Type B pancreatic cell (in vitro differentiated cells): ENCODE measurements at regions not wholly inside any gene's neighbourhood (a gene's known extent, or its start where the extent isn't known, plus 50 kb on each side); places are given as distances from the start of the nearest gene placed in this dataset.

Experiments
- DNase-seq: peaks from one replicate; pipeline ENCODE4 v3.0.0; 2021; ENCODE audit warnings: mixed read lengths; ENCODE audit not compliant: unreplicated experiment; ENCODE audit errors: extremely low spot score
- H3K27ac Mint-ChIP-seq: 2 replicates; pipeline ENCODE4 v1.8.0; 2021; ENCODE audit warnings: mild to moderate bottlenecking, mixed read lengths
- H3K27me3 Mint-ChIP-seq: 2 replicates; pipeline ENCODE4 v1.8.0; 2021; ENCODE audit warnings: mixed read lengths
- H3K36me3 Mint-ChIP-seq: 2 replicates; pipeline ENCODE4 v1.8.0; 2021; ENCODE audit warnings: mixed read lengths
- H3K4me1 Mint-ChIP-seq: one replicate; pipeline ENCODE4 v1.8.0; 2021; ENCODE audit warnings: mixed read lengths; ENCODE audit not compliant: unreplicated experiment
- H3K4me3 Mint-ChIP-seq: 2 replicates; pipeline ENCODE4 v1.8.0; 2021; ENCODE audit warnings: mild to moderate bottlenecking, mixed read lengths
- H3K9me3 Mint-ChIP-seq: 2 replicates; pipeline ENCODE4 v1.8.0; 2021; ENCODE audit warnings: mixed read lengths
- CTCF ChIP-seq: fragments of 200-600 bp; sonication (generic); conservative IDR thresholded peaks from 2 replicates; pipeline ENCODE4 v1.5.0; 2021; ENCODE audit warnings: antibody characterized with exemption, mild to moderate bottlenecking

DNA sequence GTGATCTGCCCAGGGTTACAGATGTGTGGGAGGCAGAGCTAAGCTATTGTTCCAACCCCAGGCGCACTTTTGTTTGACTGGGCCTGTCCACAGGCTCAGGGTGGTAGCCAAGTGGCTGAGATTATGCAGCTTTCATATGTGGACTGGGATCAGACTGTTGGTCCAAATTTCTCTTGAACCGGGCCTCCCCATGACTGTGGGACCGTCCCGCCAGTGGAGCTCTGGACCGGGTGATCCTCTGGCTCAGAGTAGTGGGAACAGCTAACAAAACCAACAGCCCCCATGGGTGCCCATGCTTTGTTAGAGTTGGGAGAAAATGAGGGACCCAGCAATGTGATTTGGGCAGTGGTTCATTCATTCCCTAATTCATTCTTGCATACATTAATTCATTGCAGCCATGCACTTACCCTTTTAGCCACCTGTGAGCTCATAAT lies 86.8 kb upstream of the HS6ST1 start:
- Mint-ChIP-seq H3K4me1 (peaks cover 36% of the 10 kb centered on the region), H3K9me3 (peaks cover 7% of the 10 kb centered on the region), H3K27me3 (no peaks in the 10 kb centered on the region), H3K27ac (no peak overlapping the region), H3K4me3 (no peak overlapping the region), H3K36me3 (no peaks in the 10 kb centered on the region)
- TF ChIP-seq CTCF = no peak
- peak; percentile 49 for DNase-seq

DNA sequence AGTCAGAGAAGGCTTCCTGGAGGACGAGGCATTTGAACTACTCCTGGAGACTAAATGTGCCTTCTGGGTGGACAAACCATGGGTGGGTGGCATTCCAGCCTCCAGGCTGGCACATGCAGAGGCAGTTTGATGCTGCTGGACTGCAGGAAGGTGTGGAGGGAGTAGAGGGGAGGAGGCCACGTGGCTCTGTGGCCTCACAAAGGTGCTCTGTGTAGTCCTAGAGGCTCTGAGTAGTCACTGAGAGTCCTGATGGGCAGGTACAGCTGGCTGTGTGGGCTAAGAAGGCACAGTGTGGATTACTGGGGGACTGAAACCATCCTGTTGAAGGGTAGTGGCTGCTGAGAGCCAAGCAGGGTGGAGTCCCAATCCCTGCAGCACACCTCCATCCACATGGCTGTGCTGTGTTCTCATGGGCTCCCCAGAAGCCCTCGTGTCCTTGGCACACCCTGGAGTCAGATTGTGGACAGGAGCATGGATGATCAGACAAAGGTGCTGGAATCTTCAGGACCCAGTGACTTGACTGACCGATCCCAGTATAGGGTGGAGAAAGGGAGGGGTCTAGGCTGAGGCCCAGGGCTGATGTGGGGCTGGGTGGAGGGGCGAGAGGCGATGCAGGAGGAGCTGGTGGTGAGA lies 87.4 kb upstream of the HS6ST1 start:
- Mint-ChIP-seq H3K9me3 (peaks cover under 1% of the 10 kb centered on the region), H3K4me1 (peaks cover 36% of the 10 kb centered on the region), H3K36me3 (no peaks in the 10 kb centered on the region), H3K4me3 (no peak overlapping the region), H3K27me3 (no peaks in the 10 kb centered on the region), H3K27ac (peak overlapping the region; percentile 16)
- TF ChIP-seq CTCF = no peak
- DNase-seq = peak; percentile 47

GRCh38 chr2:128406736-128407554 lies 88.3 kb upstream of the HS6ST1 start:
- Mint-ChIP-seq H3K9me3 (no peaks in the 10 kb centered on the region), H3K4me3 (no peak overlapping the region), H3K36me3 (no peaks in the 10 kb centered on the region), H3K27me3 (no peaks in the 10 kb centered on the region), H3K4me1 (peaks cover 36% of the 10 kb centered on the region), H3K27ac (no peak overlapping the region)
- no peak for TF ChIP-seq CTCF
- DNase-seq = peak; percentile 58

GRCh38 chr2:128408349-128409305 lies 90.0 kb upstream of the HS6ST1 start:
- Mint-ChIP-seq H3K27ac (no peak overlapping the region), H3K9me3 (no peaks in the 10 kb centered on the region), H3K4me1 (peaks cover 35% of the 10 kb centered on the region), H3K4me3 (no peak overlapping the region), H3K27me3 (no peaks in the 10 kb centered on the region), H3K36me3 (no peaks in the 10 kb centered on the region)
- peak; percentile 62 for DNase-seq
- TF ChIP-seq CTCF = no peak

- Mint-ChIP-seq H3K36me3 (no peaks in the 10 kb centered on the region), H3K4me3 (no peak overlapping the region), H3K27ac (no peak overlapping the region), H3K27me3 (no peaks in the 10 kb centered on the region), H3K9me3 (no peaks in the 10 kb centered on the region), H3K4me1 (peaks cover 28% of the 10 kb centered on the region)
- no peak for DNase-seq
- no peak for TF ChIP-seq CTCF
These were observed 90.8 kb upstream of the HS6ST1 start for GRCh38 chr2:128409326-128410034.
